Parathyroid adenoma (tissue), 2 donors: ENCODE measurements at regions not wholly inside any gene's neighbourhood (a gene's known extent, or its start where the extent isn't known, plus 50 kb on each side); places are given as distances from the start of the nearest gene placed in this dataset.

Source experiments
- H2AFZ ChIP-seq: fragments of 300-600 bp; sonication (generic); one replicate; pipeline ENCODE4 v1.7.0; 2017; ENCODE audit warnings: antibody characterized with exemption, mild to moderate bottlenecking
- H3K27ac ChIP-seq: fragments of 300-600 bp; sonication (generic); one replicate; pipeline ENCODE4 v1.7.0; 2017
- H3K27me3 ChIP-seq: fragments of 300-600 bp; sonication (generic); one replicate; pipeline ENCODE4 v1.7.0; 2017; ENCODE audit warnings: low read length; ENCODE audit not compliant: control insufficient read depth, insufficient read depth
- H3K36me3 ChIP-seq: fragments of 300-600 bp; sonication (generic); one replicate; pipeline ENCODE4 v1.7.0; 2017; ENCODE audit warnings: low read length; ENCODE audit not compliant: control insufficient read depth, insufficient read depth
- H3K4me1 ChIP-seq: fragments of 300-600 bp; sonication (generic); one replicate; pipeline ENCODE4 v1.7.0; 2017; ENCODE audit warnings: control low read depth
- H3K4me2 ChIP-seq: fragments of 300-600 bp; sonication (generic); one replicate; pipeline ENCODE4 v1.7.0; 2017; ENCODE audit warnings: low read length
- H3K4me3 ChIP-seq: fragments of 300-600 bp; sonication (generic); one replicate; pipeline ENCODE4 v1.7.0; 2017; ENCODE audit warnings: low read depth, low read length
- H3K79me2 ChIP-seq: fragments of 300-600 bp; sonication (generic); one replicate; pipeline ENCODE4 v1.7.0; 2017; ENCODE audit warnings: control low read depth
- H3K9ac ChIP-seq: fragments of 300-600 bp; sonication (generic); one replicate; pipeline ENCODE4 v1.7.0; 2017; ENCODE audit warnings: mild to moderate bottlenecking
- H3K9me3 ChIP-seq: fragments of 300-600 bp; sonication (generic); one replicate; pipeline ENCODE4 v1.7.0; 2017; ENCODE audit warnings: low read length; ENCODE audit not compliant: control insufficient read depth
- CTCF ChIP-seq: fragments of 300-600 bp; sonication (generic); IDR thresholded peaks from one replicate; pipeline ENCODE4 v1.7.0; 2017; ENCODE audit warnings: antibody characterized with exemption, mild to moderate bottlenecking
- donor health status: primary hyperparathyroidism.

GRCh38 chr4:62288808-62289541 lies 1088.8 kb downstream of the ADGRL3 start:
- H2AFZ ChIP-seq, result no peak overlapping the region
- H3K9ac ChIP-seq, result no peak overlapping the region
- no peaks in the 10 kb centered on the region for H3K4me1 ChIP-seq
- H3K79me2 ChIP-seq, result no peaks in the 10 kb centered on the region
- H3K4me3 ChIP-seq, result no peak overlapping the region
- no peak overlapping the region for H3K4me2 ChIP-seq
- no peak for TF ChIP-seq CTCF
- no peaks in the 10 kb centered on the region for H3K9me3 ChIP-seq
- H3K27ac ChIP-seq, result no peak overlapping the region
- no peaks in the 10 kb centered on the region for H3K27me3 ChIP-seq
- no peaks in the 10 kb centered on the region for H3K36me3 ChIP-seq

- H3K79me2 ChIP-seq, result no peaks in the 10 kb centered on the region
- no peaks in the 10 kb centered on the region for H3K4me1 ChIP-seq
- no peak overlapping the region for H3K4me3 ChIP-seq
- no peak overlapping the region for H3K9ac ChIP-seq
- H3K9me3 ChIP-seq, result no peaks in the 10 kb centered on the region
- H3K36me3 ChIP-seq, result no peaks in the 10 kb centered on the region
- no peak overlapping the region for H3K27ac ChIP-seq
- TF ChIP-seq CTCF, result no peak
- no peak overlapping the region for H2AFZ ChIP-seq
- H3K27me3 ChIP-seq, result no peaks in the 10 kb centered on the region
- no peak overlapping the region for H3K4me2 ChIP-seq
Measured at GRCh38 chr4:62285026-62285425, 1084.9 kb downstream of the ADGRL3 start.

GRCh38 chr4:62279689-62280088 lies 1079.6 kb downstream of the ADGRL3 start:
- Histone ChIP-seq H2AFZ (no peak overlapping the region), H3K9me3 (no peaks in the 10 kb centered on the region), H3K4me2 (no peak overlapping the region), H3K79me2 (no peaks in the 10 kb centered on the region), H3K36me3 (no peaks in the 10 kb centered on the region), H3K4me3 (no peak overlapping the region), H3K4me1 (no peaks in the 10 kb centered on the region), H3K27ac (no peak overlapping the region), H3K27me3 (no peaks in the 10 kb centered on the region), H3K9ac (no peak overlapping the region)
- no peak for TF ChIP-seq CTCF

GRCh38 chr4:62275470-62275869 lies 1075.3 kb downstream of the ADGRL3 start:
- no peaks in the 10 kb centered on the region for H3K4me1 ChIP-seq
- H3K9me3 ChIP-seq, result no peaks in the 10 kb centered on the region
- TF ChIP-seq CTCF, result no peak
- no peaks in the 10 kb centered on the region for H3K36me3 ChIP-seq
- H2AFZ ChIP-seq, result no peak overlapping the region
- H3K27ac ChIP-seq, result no peak overlapping the region
- H3K4me3 ChIP-seq, result no peak overlapping the region
- H3K4me2 ChIP-seq, result no peak overlapping the region
- H3K9ac ChIP-seq, result no peak overlapping the region
- H3K27me3 ChIP-seq, result no peaks in the 10 kb centered on the region
- no peaks in the 10 kb centered on the region for H3K79me2 ChIP-seq

- Histone ChIP-seq H3K79me2 (no peaks in the 10 kb centered on the region), H3K4me3 (no peak overlapping the region), H3K9ac (no peak overlapping the region), H3K36me3 (no peaks in the 10 kb centered on the region), H3K9me3 (no peaks in the 10 kb centered on the region), H3K27ac (no peak overlapping the region), H3K27me3 (no peaks in the 10 kb centered on the region), H3K4me2 (no peak overlapping the region), H3K4me1 (no peaks in the 10 kb centered on the region), H2AFZ (no peak overlapping the region)
- no peak for TF ChIP-seq CTCF
Measured at GRCh38 chr4:62274782-62275181, 1074.7 kb downstream of the ADGRL3 start.
